GM21529 (cell line): ENCODE measurements at regions not wholly inside any gene's neighbourhood (a gene's known extent, or its start where the extent isn't known, plus 50 kb on each side); places are given as distances from the start of the nearest gene placed in this dataset.

Experiments
- ATAC-seq: cut with Tn5 transposase; IDR thresholded peaks from one replicate; pipeline ENCODE4 v1.9.1; 2021; ENCODE audit not compliant: unreplicated experiment

- ATAC-seq = no peak
Measured at GRCh38 chr20:48193627-48194425, 408.5 kb upstream of the SULF2 start.

GRCh38 chr20:48192109-48192508 is 406.8 kb upstream of the SULF2 start:
- ATAC-seq = no peak

DNA sequence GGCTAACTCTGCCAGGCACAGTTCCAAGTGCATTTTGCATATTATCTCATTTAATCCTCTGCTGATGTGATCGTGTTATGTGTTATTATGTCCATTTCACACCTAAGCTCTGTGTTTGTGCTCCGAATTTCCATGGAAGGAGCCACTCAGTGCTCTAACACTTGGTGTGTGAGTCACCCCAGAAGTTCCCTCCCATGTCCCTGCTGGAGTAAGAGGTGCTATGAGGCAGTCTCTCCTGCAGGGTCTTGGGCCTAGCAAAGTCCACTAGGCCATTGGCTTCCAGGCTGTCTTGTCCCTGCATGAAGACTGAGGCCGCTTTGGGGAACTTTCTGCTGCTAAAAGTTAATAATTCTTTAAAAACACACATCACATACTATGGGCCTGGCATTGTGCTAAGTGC is 405.9 kb upstream of the SULF2 start:
- no peak for ATAC-seq

GRCh38 chr20:48190757-48191156 is 405.5 kb upstream of the SULF2 start:
- ATAC-seq = no peak

DNA sequence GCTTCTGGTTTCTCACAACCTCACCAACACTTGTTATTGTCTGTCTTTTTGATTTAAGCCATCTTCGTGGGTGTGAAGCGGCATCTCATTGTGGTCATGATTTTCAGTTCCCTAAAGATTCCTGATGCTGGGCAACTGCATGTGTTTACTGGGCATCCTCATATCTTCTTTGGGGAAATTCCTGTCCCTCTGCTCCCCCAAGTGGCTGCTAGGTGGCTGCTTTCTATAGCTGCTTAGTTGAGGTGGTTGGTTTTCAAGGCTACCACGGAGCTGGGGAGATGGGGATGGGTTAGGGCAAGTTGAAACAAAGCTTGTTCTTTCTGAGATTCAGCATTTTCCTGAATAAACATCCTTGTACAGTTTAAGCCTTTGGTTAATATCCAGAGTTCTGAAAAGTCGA is 403.9 kb upstream of the SULF2 start:
- no peak for ATAC-seq

DNA sequence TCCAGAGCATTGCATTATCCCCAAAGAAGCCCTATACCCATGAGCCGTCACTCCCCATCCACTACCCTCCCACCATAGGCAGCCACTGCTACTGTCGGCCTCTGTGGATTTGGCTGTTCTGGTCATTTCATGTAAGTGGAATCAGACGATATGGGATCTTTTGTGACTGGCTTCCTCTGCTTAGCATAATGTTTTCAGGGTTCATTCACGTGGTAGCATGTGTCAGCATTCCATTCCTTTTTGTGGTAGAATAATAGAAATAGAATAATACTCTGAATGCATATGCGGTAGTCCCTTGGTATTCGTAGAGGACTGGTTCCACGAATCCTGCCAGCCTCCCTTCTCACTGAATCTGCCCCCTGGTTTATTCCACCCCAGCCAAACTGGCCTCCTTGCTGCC is 402.6 kb upstream of the SULF2 start:
- no peak for ATAC-seq

GRCh38 chr20:48186915-48187314 is 401.6 kb upstream of the SULF2 start:
- ATAC-seq = no peak

GRCh38 chr20:48186447-48186846 is 401.2 kb upstream of the SULF2 start:
- ATAC-seq = no peak

GRCh38 chr20:48184229-48184628 is 398.9 kb upstream of the SULF2 start:
- no peak for ATAC-seq

- no peak for ATAC-seq
Measured at GRCh38 chr20:48181261-48181935, 396.1 kb upstream of the SULF2 start.

DNA sequence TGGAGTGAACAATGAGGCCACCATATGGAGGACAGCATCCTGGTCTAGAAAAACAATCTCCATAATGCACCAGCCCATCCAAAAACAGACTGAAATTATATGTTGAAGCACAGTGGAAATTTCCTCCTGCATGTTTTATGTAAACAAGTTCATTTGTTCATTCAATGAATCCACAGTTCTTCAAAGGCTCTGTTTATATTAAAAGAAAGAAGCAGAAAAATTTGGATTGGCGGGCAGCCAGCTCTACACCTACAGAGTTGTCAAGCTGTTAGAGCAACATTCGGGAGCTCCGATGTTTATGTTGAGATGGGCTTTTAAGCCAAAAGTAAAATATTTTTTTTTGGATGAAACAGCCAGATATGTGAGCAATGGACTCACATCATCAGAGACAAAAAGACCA is 395.3 kb upstream of the SULF2 start:
- no peak for ATAC-seq

DNA sequence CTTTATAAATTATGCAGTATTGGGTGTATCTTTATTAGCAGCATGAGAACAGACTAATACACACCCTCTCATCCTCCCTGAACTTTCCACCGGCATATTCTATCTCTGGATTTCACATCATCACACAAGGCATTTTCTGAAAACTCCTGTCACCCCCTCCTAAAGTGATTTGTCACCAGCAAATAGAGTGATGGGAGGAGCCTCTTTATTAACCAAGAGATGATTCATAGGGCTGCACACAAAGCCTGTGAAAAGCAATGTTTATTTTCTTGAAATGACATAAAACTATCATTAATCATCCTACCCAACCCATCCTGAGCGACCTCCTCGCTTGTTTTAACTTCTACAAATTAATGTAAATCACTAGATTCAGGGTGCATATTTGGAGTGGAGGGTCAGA is 394.7 kb upstream of the SULF2 start:
- ATAC-seq = no peak

DNA sequence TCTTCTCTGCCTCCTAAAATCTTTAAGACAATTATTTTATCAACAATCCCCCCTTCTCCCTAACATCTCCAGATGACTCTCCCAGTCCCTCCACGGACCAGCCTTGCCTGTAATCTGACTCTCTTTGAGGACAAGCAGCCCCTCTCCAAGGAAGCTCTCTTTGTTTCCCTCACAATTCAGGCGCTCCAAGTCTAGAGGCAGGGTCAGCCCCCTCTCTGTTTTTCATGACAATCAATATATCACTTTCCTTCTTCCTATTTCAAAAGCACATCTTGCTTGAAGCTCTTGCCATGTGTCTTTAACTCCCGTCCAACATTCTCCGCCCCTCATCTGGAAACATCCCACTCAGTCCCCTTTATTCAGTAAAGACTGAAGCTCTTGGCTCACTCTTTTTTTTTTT is 393.4 kb upstream of the SULF2 start:
- ATAC-seq = no peak

GRCh38 chr20:48177058-48177457 is 391.8 kb upstream of the SULF2 start:
- no peak for ATAC-seq

GRCh38 chr20:48176139-48176538 is 390.9 kb upstream of the SULF2 start:
- ATAC-seq = no peak

GRCh38 chr20:48175261-48175660 is 390.0 kb upstream of the SULF2 start:
- ATAC-seq = no peak

GRCh38 chr20:48172357-48172702 is 387.0 kb upstream of the SULF2 start:
- no peak for ATAC-seq

DNA sequence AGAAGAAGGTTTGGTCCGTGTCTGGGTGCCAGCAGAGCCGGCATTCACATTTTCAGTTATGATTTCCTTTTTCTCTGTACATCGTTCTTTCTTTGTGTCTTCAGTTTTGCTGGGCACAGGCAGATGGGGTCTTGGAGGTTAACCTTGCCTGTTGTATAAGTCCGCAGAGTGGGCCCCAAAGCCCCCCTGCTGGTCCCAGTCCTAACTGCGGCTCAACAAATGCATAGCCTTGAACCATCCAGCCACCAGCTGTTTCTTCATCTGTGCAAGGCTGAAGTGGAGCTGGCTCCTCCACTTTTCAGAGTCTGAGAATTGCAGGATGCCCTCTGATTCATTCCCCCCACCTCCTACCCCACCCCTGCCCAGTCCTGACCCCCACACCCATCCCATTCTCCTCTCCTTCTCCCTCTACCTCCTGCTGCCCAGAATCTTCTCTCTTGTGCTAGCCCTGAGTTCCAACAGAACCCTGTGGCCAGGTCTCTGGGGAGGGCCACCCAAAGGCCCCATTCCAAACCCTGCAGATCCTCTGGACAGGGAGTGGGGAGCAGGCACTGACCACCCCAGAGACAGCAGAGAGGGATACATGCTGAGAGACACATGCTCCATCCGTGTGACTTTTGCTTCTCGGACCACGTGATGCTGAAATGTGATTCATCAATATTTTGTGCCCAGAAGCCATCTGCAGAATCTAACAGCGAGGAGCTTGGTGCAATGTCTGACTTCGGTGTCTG is 386.5 kb upstream of the SULF2 start:
- ATAC-seq = no peak

DNA sequence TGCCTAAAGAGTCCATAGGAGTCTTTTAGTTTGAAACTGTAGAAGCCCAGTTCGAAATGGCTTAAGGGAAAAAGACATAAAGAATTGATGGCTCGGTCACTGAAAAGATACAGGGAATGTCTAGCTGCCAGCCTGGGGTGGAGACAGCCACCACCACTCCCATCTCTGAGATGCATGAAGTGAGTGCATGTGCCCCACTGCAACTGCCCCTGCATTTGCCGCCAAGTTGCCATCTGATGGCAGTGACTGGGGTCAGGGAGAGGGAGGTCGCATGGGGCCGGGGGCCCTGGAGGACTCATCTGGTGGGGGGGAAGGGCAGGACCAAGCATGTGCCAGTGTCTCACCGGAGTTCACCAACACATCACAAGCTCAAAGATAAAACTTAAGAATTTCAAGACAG is 385.8 kb upstream of the SULF2 start:
- ATAC-seq = no peak

DNA sequence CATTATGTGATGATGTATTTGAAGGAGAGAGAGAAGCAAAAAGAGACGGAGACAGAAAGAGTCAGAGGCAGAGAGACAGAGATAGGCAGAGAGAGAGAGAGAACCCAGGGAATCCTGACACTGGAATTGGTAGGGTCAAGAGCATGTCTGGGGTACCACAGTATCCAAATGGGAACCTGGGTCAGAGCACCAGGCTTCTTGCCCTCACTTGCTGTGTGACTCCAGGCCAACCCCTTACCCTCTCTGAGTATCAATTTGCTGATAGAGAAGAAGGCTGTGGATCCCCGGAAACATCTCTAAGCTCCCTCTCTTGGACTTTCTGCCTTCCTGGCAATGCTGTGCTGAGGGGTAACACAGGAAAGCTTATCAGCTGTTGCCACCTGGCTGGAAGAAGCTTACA is 385.3 kb upstream of the SULF2 start:
- no peak for ATAC-seq

GRCh38 chr20:48169650-48170225 is 384.5 kb upstream of the SULF2 start:
- ATAC-seq = no peak
